ENCODE measurements at regions not wholly inside any gene's neighbourhood (a gene's known extent, or its start where the extent isn't known, plus 50 kb on each side); places are given as distances from the start of the nearest gene placed in this dataset.
A peak's percentile ranks its signal among the peaks of the same experiment; 100 is the strongest.

GRCh38 chr4:12852338-12853307 lies 631.5 kb downstream of the RAB28 start:
- DNase-seq (ENCODE audit: extremely low read depth, low read depth), result peak; percentile 10
- TF ChIP-seq CTCF (IDR thresholded peaks at IDR 0.05; ENCODE audit: low read depth, low read length), result peak; percentile 41

GRCh38 chr4:12846368-12846767 lies 637.8 kb downstream of the RAB28 start:
- TF ChIP-seq CTCF (IDR thresholded peaks at IDR 0.05; ENCODE audit: low read depth, low read length), result no peak
- DNase-seq (ENCODE audit: extremely low read depth, low read depth), result no peak

- no peak for DNase-seq (ENCODE audit: extremely low read depth, low read depth)
- no peak for TF ChIP-seq CTCF (IDR thresholded peaks at IDR 0.05; ENCODE audit: low read depth, low read length)
Observed at GRCh38 chr4:12844141-12844540, 640.0 kb downstream of the RAB28 start.

GRCh38 chr4:12827966-12828365 lies 656.2 kb downstream of the RAB28 start:
- TF ChIP-seq CTCF (IDR thresholded peaks at IDR 0.05; ENCODE audit: low read depth, low read length), result no peak

GRCh38 chr4:12791536-12791935 lies 692.6 kb downstream of the RAB28 start:
- TF ChIP-seq CTCF (IDR thresholded peaks at IDR 0.05; ENCODE audit: low read depth, low read length), result no peak
- no peak for DNase-seq (ENCODE audit: extremely low read depth, low read depth)

More at GRCh38 chr4:12827966-12828365, 656.2 kb downstream of the RAB28 start:
- DNase-seq (ENCODE audit: extremely low read depth, low read depth), result no peak

GRCh38 chr4:12787261-12787660 lies 696.9 kb downstream of the RAB28 start:
- no peak for TF ChIP-seq CTCF (IDR thresholded peaks at IDR 0.05; ENCODE audit: low read depth, low read length)
- no peak for DNase-seq (ENCODE audit: extremely low read depth, low read depth)

GRCh38 chr4:12778706-12779105 lies 705.4 kb downstream of the RAB28 start:
- no peak for DNase-seq (ENCODE audit: extremely low read depth, low read depth)
- no peak for TF ChIP-seq CTCF (IDR thresholded peaks at IDR 0.05; ENCODE audit: low read depth, low read length)
